ENCODE measurements at regions not wholly inside any gene's neighbourhood (a gene's known extent, or its start where the extent isn't known, plus 50 kb on each side); places are given as distances from the start of the nearest gene placed in this dataset.

GRCh38 chr12:98045395-98045794, 470.0 kb upstream of the TMPO start:
- H3K27ac Mint-ChIP-seq, result no peak overlapping the region
- H3K27me3 Mint-ChIP-seq, result no peaks in the 10 kb centered on the region
- no peak for DNase-seq (ENCODE audit: low spot score, unreplicated experiment)
- H3K9me3 Mint-ChIP-seq (ENCODE audit: low read depth), result peaks cover under 1% of the 10 kb centered on the region
- no peaks in the 10 kb centered on the region for H3K4me1 Mint-ChIP-seq (ENCODE audit: low read depth)
- TF ChIP-seq CTCF (IDR thresholded peaks at IDR 0.05; ENCODE audit: unreplicated experiment), result no peak
- H3K4me3 Mint-ChIP-seq (ENCODE audit: low read depth), result no peak overlapping the region
- H3K36me3 Mint-ChIP-seq (ENCODE audit: insufficient read depth), result no peaks in the 10 kb centered on the region

DNA sequence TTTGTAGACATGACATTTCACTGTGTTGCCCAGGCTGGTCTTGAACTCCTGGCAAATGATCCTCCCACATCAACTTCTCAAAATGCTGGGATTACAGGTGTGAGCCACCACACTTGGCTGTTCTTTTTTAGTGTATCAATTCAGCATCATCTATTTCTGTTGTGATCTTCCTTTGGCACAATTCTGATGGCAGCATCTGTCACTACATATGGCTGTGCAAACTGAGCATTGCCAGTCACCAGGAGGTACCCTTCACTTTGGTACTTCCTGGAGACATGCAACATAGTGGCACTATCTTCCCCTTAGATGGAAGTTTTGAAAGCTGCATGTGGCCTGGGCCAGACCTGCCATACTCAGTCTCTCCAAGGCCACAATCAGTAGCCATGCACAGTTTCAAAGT, 467.1 kb upstream of the TMPO start:
- no peak for DNase-seq (ENCODE audit: low spot score, unreplicated experiment)
- Mint-ChIP-seq H3K27ac (no peak overlapping the region), H3K27me3 (no peaks in the 10 kb centered on the region), H3K36me3 (ENCODE audit: insufficient read depth) (no peaks in the 10 kb centered on the region), H3K9me3 (ENCODE audit: low read depth) (no peaks in the 10 kb centered on the region), H3K4me3 (ENCODE audit: low read depth) (no peak overlapping the region), H3K4me1 (ENCODE audit: low read depth) (peaks cover 2% of the 10 kb centered on the region)
- TF ChIP-seq CTCF (IDR thresholded peaks at IDR 0.05; ENCODE audit: unreplicated experiment), result no peak

GRCh38 chr12:98053202-98053601, 462.2 kb upstream of the TMPO start:
- Mint-ChIP-seq H3K27me3 (no peaks in the 10 kb centered on the region), H3K4me1 (ENCODE audit: low read depth) (peaks cover 2% of the 10 kb centered on the region), H3K36me3 (ENCODE audit: insufficient read depth) (no peaks in the 10 kb centered on the region), H3K4me3 (ENCODE audit: low read depth) (no peak overlapping the region), H3K9me3 (ENCODE audit: low read depth) (no peaks in the 10 kb centered on the region), H3K27ac (no peak overlapping the region)
- DNase-seq (ENCODE audit: low spot score, unreplicated experiment), result no peak
- no peak for TF ChIP-seq CTCF (IDR thresholded peaks at IDR 0.05; ENCODE audit: unreplicated experiment)

- Mint-ChIP-seq H3K4me3 (ENCODE audit: low read depth) (no peak overlapping the region), H3K36me3 (ENCODE audit: insufficient read depth) (no peaks in the 10 kb centered on the region), H3K9me3 (ENCODE audit: low read depth) (no peaks in the 10 kb centered on the region), H3K27ac (no peak overlapping the region), H3K4me1 (ENCODE audit: low read depth) (no peaks in the 10 kb centered on the region), H3K27me3 (no peaks in the 10 kb centered on the region)
- no peak for DNase-seq (ENCODE audit: low spot score, unreplicated experiment)
- no peak for TF ChIP-seq CTCF (IDR thresholded peaks at IDR 0.05; ENCODE audit: unreplicated experiment)
Measured at GRCh38 chr12:98057701-98058100, 457.7 kb upstream of the TMPO start.

DNA sequence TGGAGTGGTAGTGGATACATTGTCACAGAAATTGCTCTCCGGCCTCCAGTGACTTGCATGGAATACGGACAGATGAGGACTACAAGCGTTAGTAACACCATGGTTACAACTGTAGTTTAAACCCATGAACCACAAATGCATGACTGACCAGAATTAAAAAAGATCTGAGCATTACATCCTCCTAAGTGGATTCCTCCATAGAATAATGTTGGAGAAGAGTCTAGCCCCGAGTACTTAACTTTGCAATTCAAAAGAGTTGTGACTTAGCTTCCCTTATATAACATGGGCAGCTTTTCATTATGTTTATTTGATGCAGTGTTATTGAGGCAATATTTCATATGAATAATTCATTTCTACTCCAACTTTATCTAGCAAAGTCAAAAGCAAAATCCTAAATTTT, 457.2 kb upstream of the TMPO start:
- Mint-ChIP-seq H3K4me1 (ENCODE audit: low read depth) (no peaks in the 10 kb centered on the region), H3K9me3 (ENCODE audit: low read depth) (no peaks in the 10 kb centered on the region), H3K27ac (no peak overlapping the region), H3K36me3 (ENCODE audit: insufficient read depth) (no peaks in the 10 kb centered on the region), H3K4me3 (ENCODE audit: low read depth) (no peak overlapping the region), H3K27me3 (no peaks in the 10 kb centered on the region)
- no peak for DNase-seq (ENCODE audit: low spot score, unreplicated experiment)
- no peak for TF ChIP-seq CTCF (IDR thresholded peaks at IDR 0.05; ENCODE audit: unreplicated experiment)

All from progenitor cell of endocrine pancreas (in vitro differentiated cells).